SK-N-DZ (cell line): ENCODE measurements at regions not wholly inside any gene's neighbourhood (a gene's known extent, or its start where the extent isn't known, plus 50 kb on each side); places are given as distances from the start of the nearest gene placed in this dataset.

Source experiments
- DNase-seq: peaks from one replicate; pipeline ENCODE4 v3.0.0-alpha.2; 2015; ENCODE audit warnings: low spot score

DNA sequence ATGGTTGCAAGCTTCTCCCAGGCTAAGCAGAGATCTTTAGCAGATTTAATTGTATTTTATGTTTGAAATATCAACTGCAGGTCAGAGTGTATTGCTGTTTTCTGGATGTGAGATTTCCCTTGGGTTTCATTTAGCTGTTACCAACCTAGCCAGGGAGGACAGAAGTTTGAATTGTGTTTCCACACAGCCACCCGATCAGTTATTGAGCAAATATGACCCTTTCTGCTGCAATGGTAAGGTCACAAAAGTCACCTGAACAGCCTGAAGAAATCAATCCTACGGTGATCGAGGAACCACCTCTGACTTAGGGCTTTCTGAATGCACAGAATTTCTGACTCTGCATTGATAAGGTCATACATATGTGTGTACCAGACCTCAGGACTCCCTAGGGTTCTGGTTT is 419.9 kb downstream of the MAN2A1 start:
- DNase-seq = no peak

DNA sequence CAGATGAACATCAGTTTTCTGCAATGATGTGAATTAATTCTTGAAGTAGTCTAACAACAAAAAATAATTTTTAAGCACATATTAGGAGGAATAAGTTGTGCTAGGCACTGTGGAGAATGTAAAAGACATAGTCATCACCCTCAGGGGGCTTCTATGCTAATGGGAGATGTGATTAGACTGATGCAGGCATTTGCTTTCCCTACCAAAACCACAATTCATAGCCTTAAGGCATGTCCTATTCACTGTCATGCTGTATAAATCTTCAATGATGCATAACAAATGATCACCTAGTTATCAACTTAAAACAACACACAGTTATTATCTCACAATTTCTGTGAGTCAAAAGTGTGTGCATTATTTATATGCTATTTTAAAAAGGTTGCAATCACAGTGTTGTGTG is 422.6 kb downstream of the MAN2A1 start:
- no peak for DNase-seq

DNA sequence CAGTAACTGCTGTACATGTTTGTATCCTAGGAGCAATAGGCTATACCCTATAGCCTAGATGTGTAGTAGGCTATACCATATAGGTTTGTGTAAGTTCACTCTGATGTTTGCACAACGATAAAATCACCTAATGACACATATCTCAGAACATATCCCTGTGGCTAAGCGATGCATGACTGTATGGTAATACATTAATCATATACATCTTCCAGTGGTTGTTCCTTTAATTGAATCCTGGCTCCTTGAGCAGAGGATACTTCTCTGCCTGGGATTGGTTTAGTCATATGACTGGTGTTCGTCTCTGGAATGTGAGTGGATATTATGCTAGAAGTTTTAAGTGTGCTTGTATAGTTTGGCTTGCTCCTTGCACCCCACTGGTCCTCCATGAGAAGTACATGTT is 425.8 kb downstream of the MAN2A1 start:
- DNase-seq = no peak

DNA sequence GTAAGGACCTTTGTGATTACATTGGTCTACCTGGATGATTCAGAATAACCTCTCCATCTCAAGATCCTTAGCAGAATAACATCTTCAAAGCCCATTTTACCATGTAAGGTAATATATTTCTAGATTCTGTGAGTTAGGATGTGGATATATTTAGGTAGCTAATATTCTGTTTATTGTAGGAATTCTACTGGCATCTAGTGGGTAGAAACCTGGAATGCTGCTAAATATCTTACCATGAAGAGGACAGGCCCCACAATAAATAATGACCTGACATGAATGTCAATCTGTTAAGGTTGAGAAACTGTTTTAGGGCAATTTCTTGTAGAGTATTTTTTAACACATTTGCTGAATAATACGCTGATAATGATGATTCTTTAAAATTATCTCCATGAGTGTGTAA is 426.8 kb downstream of the MAN2A1 start:
- no peak for DNase-seq

DNA sequence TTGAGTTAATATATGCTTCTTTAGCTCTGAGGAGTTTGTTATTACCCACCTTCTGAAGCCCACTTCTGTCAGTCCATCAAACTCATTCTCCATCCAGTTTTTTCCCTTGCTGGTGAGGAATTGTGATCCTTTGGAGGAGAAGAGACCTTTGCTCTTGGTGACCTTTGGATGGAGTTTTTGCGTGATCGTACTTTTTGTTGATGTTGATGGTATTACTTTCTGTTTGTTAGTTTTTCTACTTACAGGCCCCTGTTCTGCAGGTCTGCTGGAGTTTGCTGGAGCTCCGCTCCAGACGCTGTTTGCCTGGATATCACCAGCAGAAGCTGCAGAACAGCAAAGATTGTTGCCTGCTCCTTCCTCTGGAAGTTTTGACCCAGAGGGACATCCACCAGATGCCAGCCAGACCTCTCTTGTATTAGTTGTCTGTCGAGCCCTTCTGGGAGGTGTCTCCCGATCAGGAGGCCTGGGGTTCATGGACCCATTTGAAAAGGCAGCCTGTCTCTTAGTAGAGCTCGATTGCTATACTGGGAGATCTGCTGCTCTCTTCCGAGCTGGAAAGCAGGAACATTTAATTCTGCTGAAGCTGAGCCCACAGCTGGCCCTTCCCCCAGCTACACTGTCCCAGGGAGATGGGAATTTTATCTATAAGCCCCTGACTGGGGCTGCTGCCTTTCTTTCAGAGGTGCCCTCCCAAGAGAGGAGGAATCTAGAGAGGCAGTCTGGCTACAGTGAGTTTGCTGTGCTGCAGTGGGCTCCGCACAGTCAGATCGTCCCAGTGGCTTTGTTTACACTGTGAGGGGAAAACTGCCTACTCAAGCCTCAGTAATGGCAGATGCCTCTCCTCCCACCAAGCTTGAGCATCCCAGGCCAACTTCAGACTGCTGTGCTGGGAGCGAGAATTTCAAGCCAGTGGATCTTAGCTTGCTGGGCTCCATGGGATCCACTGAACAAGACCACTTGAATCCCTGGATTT is 445.5 kb downstream of the MAN2A1 start:
- DNase-seq = no peak

DNA sequence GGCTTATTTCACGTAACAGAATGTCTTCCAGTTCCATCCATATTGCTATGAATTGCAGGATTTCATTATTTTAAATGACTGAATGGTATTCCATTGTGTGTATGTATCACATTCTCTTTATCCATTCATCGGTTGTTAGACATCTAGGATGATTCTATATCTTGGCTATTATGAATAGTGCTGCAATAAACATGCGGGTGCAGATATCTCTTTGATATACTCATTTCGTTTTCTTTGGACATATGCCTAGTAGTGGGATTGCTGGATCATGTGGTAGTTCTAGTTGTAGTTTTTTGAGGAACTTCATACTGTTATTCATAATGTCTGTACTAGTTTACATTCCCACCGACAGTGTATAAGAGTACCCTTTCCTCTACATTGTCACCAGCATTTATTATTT is 460.5 kb downstream of the MAN2A1 start:
- no peak for DNase-seq

DNA sequence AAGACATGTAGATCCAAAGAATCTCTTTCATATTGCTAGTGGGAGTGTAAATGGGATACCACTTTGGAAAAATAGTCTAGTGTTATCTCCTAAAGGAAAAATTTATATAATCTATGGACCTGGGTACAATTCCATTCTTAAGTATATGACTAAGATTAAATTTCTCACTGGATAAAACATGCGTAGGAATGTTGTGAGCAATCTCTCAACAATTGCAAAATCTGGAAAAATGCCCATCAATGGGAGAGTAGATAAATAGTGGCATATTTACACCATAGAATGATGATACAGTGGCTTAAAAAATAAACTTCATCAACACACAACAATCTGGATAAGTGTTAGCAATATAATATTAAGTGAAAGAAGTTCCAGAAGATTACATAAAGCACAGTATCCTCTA is 469.5 kb downstream of the MAN2A1 start:
- no peak for DNase-seq

DNA sequence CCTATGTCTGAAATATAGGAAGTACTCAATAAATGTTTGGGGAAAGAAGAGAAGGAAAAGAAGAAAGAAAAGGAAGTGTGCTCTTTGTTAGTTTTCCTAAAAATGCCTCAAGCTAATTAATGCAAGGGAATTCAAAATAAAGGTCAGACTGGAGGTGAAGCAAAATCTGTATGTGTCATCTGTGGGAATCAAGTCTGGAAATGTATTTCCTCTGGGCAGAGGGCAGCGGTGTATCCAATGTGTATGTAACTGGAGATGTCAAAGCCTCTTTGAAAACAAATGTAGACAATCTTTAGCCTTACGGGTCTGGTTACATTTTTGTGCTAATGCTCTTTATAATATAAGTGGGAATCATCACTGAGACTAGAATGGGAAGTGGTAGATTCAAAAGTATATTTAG is 471.4 kb downstream of the MAN2A1 start:
- DNase-seq = no peak

DNA sequence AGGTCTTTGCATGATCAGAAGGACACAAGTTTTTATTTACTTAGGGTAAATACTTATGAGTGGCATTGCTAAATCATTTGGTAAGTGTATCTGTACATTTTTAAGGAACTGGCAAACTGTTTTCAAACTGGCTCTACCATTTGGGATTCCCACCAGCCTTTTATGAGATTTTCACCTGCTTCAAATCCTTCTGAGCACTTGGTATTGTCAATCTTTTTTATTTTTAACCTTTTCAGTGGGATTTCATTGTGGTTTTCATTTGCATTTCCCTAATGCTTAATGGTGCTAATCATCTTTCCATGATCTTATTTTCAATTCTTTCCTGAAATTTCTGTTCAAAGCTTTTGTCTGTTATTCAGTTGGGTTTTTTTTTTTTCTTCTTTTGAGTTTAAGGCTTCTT is 475.6 kb downstream of the MAN2A1 start:
- DNase-seq = no peak

DNA sequence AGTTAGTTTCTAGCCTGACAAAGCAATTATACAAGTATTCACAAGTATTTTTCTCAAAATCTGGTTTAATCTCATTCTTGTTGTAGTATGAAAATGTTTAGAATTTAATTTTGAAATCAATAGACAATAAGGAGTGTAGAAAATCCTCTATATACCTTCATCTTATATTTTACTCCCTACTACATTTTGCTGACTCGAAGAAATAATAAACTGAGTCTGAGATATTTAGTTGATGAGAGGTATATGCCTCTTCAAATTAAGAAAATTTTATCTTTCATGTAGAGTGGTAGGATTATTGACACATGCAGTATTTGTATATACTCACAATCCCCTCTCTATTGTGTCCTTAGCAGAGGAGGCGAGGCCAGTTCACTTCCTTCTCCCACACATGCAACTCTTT is 477.7 kb downstream of the MAN2A1 start:
- no peak for DNase-seq

DNA sequence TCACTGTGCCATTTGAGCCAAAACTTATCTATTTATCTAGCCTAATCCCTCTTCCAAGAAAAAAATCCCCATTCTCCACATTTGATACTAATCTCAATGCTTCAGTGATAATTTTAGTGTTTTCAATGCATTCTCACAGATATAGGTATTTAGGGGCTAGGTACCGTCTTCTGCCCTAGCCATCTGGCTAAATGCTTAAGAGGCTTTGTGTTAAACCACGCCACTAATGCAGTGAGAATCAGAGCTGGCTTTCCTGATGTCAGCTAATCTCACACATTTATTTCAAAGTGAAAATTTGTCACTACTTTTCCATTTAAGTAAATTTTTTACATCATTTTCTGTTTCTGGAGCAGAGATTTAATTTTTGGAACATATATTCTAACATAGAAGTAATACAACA is 479.7 kb downstream of the MAN2A1 start:
- DNase-seq = no peak

DNA sequence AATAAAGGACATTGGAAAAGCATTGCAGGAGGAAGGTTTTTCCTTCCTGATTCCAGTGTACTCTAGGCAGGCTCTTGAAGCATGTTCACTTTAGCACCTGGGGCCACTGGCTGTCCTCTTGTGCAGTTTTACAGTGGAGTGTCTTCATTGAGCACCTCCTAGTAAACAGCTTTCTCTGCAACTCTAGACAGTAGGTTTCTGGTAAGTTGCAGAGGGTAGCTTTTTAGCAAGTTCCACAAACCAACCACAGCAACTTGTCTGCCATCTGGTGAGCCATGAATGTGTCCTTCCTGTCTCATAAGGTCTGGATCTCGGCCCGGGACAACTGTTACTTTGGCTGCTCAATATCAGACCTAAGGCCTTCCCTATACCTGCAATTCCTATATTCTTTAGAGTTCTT is 488.0 kb downstream of the MAN2A1 start:
- DNase-seq = no peak

DNA sequence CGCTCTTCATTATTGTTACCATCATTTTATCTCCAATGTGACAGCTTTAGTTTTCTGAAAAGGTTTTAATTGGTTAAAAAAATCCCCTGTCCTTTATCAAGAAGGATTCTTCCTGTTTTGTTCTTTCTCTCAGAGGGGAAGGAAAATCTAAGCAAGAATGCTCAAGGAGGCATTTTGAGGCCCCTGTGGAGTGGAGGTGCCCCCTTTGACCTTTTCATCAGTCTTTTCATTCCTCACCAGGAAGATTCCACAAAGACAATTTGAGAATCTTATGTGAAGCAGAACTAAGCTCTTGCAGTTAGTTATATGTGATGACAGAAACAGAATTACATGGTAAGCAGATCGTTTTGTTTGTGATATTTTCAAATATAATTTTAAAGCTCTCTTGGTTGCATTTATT is 489.6 kb downstream of the MAN2A1 start:
- no peak for DNase-seq

DNA sequence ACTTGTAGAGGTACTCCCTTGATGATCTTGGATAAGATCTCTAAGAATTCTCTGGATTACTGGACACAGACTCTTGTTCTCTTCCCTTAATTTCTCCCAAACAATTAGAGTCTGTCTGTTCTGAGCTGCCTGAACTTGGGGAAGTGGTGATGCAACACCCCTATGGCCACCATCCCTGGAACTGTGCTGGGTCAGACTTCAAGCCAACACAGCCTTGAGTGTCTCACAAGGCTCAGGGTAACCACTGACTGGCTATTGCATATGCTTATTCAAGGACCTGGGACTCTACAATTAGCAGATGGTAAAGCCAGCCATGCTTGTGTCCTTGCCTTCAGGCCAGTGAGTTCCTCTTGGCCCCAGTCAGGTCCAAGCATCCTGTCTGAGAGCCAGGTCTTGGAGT is 504.5 kb downstream of the MAN2A1 start:
- no peak for DNase-seq

DNA sequence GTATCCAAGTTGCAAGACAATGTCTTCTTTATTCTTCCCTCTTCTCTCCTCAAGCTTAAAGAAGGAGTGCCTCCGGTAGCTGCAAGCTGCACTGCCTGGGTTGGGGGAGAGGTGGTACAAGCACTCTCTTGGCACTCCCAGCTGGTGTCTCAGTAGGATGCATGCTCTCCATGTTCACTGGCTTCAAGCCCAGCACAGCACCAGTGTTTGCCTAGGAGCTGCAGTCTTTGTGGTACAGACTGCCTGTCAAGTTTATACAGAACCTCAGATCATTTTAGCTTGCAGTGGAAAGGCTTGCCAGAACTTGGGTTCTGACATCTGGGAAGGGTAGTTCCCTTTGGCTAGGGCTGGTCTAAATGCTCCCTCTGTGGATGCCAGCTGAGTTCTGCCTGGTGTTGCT is 505.6 kb downstream of the MAN2A1 start:
- DNase-seq = no peak

DNA sequence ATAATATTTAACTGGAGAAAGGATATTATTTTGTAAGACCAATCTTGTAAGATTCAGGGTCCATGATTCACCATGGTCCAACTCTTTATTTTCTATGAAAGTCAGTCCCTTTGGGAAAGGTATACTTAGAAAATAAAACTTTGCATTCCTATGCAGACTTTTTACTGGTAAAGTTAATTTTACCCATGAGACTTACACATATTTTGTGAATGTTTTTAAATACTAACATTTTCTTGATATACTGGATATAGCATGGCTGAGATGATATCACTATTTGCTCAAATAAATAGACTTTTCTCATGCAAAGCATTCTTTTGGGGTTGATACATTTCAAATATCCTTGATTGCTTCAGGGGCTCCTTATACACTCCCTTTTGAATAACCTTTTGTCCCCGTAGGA is 512.1 kb downstream of the MAN2A1 start:
- DNase-seq = no peak

DNA sequence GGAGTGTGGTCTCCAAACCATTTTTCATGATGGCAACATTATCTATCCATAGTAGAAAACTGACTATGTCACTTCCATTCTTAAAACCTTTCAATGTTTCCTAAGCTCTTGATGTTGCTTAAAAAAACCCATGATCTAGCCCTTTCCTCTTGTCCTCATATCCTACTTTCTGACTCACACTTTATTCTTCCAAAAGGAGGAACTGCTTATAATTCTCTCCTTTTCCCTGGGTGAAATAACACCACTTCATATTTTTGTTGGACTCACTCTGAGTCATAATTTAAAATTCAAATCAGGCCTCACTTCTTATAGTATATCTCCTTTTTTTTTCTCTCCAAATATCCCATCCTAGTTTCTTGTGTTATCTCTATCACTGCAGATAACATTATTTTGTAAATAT is 513.9 kb downstream of the MAN2A1 start:
- DNase-seq = no peak

DNA sequence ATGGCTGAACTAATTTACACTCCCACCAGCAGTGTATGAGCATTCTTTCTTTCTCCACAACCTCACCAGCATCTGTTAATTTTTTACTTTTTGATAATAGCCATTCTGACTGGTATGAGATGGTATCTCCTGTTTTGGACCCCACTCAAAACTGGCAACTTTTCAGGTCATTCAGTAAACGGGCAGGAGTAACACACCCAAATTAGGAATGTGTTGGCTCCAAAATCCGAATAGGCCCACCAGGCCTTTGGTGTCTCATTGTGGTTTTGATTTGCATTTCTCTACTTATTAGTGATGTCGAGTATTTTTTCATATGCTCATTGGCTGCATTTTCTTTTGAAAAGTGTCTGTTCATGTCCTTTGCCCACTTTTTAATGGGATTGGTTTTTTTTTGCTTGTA is 517.1 kb downstream of the TMEM232 start:
- no peak for DNase-seq

DNA sequence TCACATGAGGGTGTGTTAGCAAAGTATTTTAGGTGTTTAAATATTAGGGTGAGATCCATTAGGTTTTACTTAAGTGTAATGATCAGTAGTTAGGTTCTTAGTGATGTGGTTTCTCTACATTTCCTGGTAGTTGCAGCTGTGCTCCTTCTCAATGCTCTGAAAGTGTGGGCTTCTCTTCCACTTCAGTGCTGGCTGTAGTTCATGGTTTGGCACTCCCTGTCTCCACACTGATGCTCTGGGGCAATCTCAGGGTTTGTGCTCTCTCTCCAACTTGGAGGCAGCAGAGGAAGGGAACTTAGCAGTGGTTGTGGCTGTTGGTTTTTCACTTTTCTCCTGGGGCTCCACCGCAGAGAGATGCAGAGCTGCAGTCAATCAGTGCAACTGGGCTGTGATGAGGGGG is 507.5 kb downstream of the TMEM232 start:
- no peak for DNase-seq

DNA sequence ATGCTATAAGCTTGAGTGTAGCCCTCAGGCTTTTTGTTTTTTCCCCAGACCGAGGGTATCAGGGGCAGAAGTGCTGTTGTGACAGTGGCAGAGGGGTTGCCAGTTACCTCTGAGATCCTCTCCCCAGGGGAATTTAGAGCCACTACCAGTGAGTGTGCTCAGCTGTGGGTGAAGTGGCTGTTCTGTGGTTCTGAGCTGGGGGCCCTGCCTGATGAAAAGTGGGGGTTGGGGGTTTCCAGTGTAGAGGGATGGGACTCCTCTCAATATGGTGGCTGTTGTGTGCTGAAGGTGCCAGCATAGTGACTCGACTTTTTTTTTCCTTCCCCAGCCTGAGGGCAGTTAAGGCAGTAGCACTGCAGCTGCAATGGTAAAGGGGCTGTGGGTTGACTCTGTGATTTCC is 506.7 kb downstream of the TMEM232 start:
- DNase-seq = no peak

DNA sequence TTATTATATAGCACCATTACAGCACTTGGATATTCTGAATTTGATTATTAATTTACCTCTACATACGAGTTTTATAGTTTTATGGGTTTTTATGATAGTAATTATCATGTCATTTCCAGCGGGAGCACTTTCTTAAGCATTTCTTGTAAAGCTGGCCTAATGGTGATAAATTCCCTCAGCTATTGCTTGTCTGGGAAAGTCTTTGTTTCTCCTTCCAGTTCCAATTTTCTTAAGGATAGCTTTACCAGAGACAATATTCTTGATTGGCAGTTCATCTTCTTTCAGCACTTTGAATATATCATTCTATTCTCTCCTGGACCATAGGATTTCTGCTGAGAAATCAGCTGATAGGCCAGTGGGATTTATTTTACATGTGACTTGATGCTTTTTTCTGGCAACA is 505.4 kb downstream of the TMEM232 start:
- DNase-seq = no peak

DNA sequence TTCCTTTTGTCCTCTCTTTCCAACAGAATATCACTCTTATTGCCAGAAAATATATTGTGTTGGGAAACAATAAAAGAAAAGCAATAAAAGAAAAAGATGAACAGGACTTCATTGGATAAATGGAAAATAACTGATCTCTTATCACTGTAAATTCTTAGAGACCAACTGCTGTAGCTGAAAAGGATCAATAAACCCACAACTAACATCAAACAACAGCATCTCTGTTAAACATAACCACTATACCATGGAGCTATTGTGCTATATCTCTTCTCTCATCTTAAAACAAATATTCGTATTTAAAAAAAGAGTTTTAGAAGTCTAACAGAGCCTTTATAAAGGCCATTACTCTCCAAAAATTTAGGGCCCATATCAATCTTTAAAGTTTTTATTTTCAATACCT is 502.4 kb downstream of the TMEM232 start:
- DNase-seq = no peak

DNA sequence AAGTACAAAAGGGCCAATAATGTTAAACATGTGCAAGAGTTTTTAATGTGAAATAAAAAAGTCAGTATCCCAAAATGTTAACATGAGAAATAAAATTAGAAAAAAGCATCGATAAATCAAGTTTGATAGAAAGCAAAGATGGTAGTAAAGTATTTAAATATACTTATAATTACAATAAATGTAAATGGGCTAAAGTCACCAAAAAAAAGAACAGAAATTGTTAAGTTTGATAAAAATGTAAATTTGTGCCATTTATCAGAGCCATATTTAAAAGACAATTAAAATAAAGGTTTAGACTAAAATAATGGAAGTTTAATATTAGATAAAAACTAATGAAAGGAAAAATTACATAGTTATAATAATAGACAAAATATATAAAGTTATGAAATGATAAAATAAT is 500.5 kb downstream of the TMEM232 start:
- no peak for DNase-seq

DNA sequence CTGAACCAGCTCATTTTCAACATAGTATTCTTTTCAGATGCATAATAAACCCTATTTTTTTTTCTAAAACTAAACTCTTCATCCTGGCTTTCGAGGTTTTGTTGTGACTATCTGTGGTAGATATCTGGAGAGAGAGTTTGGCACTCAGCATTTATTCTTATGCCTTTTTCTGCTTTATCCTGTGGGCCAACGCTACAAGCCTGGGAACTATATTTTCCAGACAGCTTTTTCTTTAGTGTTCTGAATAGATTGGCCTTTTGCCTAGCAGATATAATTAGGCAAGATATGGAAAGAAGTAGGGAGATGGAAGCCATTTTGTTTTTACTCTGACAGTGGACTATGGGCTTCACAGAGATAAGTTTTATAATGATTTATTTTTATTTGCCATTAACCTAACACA is 486.7 kb downstream of the TMEM232 start:
- no peak for DNase-seq
